Ovary (tissue), 3 donors: ENCODE measurements at regions not wholly inside any gene's neighbourhood (a gene's known extent, or its start where the extent isn't known, plus 50 kb on each side); places are given as distances from the start of the nearest gene placed in this dataset.

Experiments
- EP300 ChIP-seq: sonication (generic); formaldehyde crosslinking; IDR thresholded peaks from one replicate; pipeline ENCODE4 v1.6.1; 2017; ENCODE audit warnings: antibody characterized with exemption
- POLR2A ChIP-seq: fragments of 450-650 bp; IDR thresholded peaks from one replicate; pipeline ENCODE4 v1.6.1; 2017; ENCODE audit warnings: antibody characterized with exemption, mild to moderate bottlenecking, moderate library complexity
- TF ChIP-seq, protein P1 (sequence below), 3 donors: fragments of 450-650 bp in 2 of 3; fragments of 200-600 bp in 1 of 3; IDR thresholded peaks; one replicate each; pipeline versions ENCODE4 v1.5.1 to v1.8.0; 2016 to 2022; ENCODE audit warnings: antibody characterized with exemption in 3 of 3, mild to moderate bottlenecking in 1 of 3
- donor health status: DM: no; HTN: no; CAD: no.

DNA sequence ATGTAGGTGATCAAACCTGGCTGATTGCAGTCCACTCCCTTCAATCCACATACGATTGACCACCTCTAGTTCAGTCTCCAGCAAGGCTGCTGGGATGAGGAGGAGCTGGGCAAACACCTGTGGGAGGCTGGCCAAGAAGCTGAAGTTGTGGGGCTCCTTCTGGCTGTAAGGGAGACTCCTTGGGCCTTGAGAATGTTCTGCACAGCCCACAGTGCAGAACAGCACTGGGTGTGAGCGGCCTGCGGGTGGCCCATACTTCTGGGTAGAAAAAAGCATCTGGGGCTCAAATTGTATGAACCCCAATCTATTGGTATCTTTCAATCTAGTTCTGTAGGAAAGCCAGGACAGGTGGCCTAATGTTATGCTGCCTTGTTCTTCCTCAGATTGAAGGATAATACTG lies 1608.8 kb upstream of the PCDH10 start:
- TF ChIP-seq EP300 (no peak), POLR2A (no peak)
- TF ChIP-seq, protein P1, sequence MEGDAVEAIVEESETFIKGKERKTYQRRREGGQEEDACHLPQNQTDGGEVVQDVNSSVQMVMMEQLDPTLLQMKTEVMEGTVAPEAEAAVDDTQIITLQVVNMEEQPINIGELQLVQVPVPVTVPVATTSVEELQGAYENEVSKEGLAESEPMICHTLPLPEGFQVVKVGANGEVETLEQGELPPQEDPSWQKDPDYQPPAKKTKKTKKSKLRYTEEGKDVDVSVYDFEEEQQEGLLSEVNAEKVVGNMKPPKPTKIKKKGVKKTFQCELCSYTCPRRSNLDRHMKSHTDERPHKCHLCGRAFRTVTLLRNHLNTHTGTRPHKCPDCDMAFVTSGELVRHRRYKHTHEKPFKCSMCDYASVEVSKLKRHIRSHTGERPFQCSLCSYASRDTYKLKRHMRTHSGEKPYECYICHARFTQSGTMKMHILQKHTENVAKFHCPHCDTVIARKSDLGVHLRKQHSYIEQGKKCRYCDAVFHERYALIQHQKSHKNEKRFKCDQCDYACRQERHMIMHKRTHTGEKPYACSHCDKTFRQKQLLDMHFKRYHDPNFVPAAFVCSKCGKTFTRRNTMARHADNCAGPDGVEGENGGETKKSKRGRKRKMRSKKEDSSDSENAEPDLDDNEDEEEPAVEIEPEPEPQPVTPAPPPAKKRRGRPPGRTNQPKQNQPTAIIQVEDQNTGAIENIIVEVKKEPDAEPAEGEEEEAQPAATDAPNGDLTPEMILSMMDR (IDR thresholded peaks at IDR 0.05) = no peak
